ENCODE measurements at regions not wholly inside any gene's neighbourhood (a gene's known extent, or its start where the extent isn't known, plus 50 kb on each side); places are given as distances from the start of the nearest gene placed in this dataset.

DNA sequence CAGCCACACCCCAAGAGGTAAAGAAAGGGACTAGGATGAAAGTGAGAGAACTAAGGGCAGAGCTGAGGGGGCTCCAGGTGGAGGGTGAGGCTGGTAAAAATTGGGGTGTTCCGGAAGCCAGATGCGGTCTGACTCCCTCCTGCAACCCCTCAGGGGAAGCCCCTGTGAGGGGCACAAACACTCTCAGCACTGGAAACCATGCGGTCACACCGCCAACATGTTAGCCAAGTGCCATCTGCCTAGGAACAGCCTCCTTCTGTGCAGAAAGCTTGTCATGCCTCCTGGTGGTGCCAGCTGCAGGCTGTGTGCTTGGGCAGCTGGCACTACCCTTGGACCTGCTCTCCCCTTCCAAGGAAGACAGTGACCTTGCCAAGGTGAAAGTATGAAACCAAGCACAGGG lies 83.5 kb upstream of the RPL38 start:
- no peak overlapping the region for H3K27ac ChIP-seq (ENCODE audit: extremely low read length, insufficient read depth, low read length)
- no peak for ATAC-seq
- H2AFZ ChIP-seq (ENCODE audit: low read length), result no peak overlapping the region
- no peaks in the 10 kb centered on the region for H3K4me1 ChIP-seq (ENCODE audit: insufficient read depth, low read length)
- intact Hi-C loops (cut with micrococcal nuclease; ENCODE audit: unreplicated experiment), result no loop called here
- no peaks in the 10 kb centered on the region for H4K20me1 ChIP-seq (ENCODE audit: insufficient read depth, low read length)
- ChIA-PET CTCF (ENCODE audit: low intra/inter-chr PET ratio, low total read pairs) (no interaction called here), POLR2A (no interaction called here)
- H3K4me3 ChIP-seq (replicated peaks in 1 of 3; ENCODE audit: insufficient read depth in 1 of 3, low read depth in 2 of 3, low read length in 3 of 3), result no peak overlapping the region
- peaks cover 23 to 63% of the 10 kb centered on the region in 2 experiments for H3K27me3 ChIP-seq (ENCODE audit: control insufficient read depth in 1 of 2, insufficient read depth in 2 of 2, low read length in 2 of 2)
- FAIRE-seq, result no peak
- no peaks in the 10 kb centered on the region for H3K36me3 ChIP-seq (replicated peaks in 1 of 2; ENCODE audit: control insufficient read depth in 1 of 2, insufficient read depth in 2 of 2, low read length in 2 of 2)
- H3K79me2 ChIP-seq (ENCODE audit: insufficient read depth, low read length), result no peaks in the 10 kb centered on the region
- H3K4me2 ChIP-seq (ENCODE audit: low read depth, low read length), result no peak overlapping the region
- no peak for DNase-seq (ENCODE audit: low spot score)
- BruUV-seq (replicated peaks), result no TSS peak
- no peaks in the 10 kb centered on the region for H3K9me3 ChIP-seq (ENCODE audit: low read length)
- in situ Hi-C loops (cut with HindIII; ENCODE audit: extremely low pct_ligation_motif_present, low pct_unique_long_range_greater_than_20kb), result no loop called here
- 60% methylated on average over 4 of the region's 4 CpGs for WGBS (ENCODE audit: low lambda C conversion rate)
- H3K9ac ChIP-seq (ENCODE audit: insufficient read depth, low read depth, low read length), result no peak overlapping the region
- TF ChIP-seq NFATC3 (CRISPR knock-in tag; IDR thresholded peaks at IDR 0.05), result no peak
- TF ChIP-seq FOSL1 (CRISPR knock-in tag; IDR thresholded peaks at IDR 0.05; ENCODE audit: borderline replicate concordance), result no peak
- TF ChIP-seq ZNF616 (CRISPR knock-in tag; IDR thresholded peaks at IDR 0.05; ENCODE audit: low read depth), result no peak
- no peak for TF ChIP-seq ZNF281 (CRISPR knock-in tag; IDR thresholded peaks at IDR 0.05; ENCODE audit: borderline replicate concordance)
- TF ChIP-seq GRHL1 (CRISPR knock-in tag; conservative IDR thresholded peaks at IDR 0.05), result no peak
- TF ChIP-seq, protein P1, sequence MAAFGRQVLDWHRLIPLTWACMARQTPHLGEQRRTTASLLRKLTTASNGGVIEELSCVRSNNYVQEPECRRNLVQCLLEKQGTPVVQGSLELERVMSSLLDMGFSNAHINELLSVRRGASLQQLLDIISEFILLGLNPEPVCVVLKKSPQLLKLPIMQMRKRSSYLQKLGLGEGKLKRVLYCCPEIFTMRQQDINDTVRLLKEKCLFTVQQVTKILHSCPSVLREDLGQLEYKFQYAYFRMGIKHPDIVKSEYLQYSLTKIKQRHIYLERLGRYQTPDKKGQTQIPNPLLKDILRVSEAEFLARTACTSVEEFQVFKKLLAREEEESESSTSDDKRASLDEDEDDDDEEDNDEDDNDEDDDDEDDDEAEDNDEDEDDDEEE (CRISPR knock-in tag; IDR thresholded peaks at IDR 0.05), result no peak
- TF ChIP-seq NR3C1 (CRISPR knock-in tag; IDR thresholded peaks at IDR 0.05), result no peak
- TF ChIP-seq JUNB (CRISPR knock-in tag; IDR thresholded peaks at IDR 0.05; ENCODE audit: borderline replicate concordance), result no peak
- TF ChIP-seq ZXDC (CRISPR knock-in tag; IDR thresholded peaks at IDR 0.05), result no peak
- no peak for TF ChIP-seq ZNF12 (CRISPR knock-in tag; IDR thresholded peaks at IDR 0.05)
- no peak for TF ChIP-seq ZNF737 (CRISPR knock-in tag; IDR thresholded peaks at IDR 0.05; ENCODE audit: borderline replicate concordance)

Data from HepG2 (cell line).